ENCODE measurements at regions not wholly inside any gene's neighbourhood (a gene's known extent, or its start where the extent isn't known, plus 50 kb on each side); places are given as distances from the start of the nearest gene placed in this dataset.

DNA sequence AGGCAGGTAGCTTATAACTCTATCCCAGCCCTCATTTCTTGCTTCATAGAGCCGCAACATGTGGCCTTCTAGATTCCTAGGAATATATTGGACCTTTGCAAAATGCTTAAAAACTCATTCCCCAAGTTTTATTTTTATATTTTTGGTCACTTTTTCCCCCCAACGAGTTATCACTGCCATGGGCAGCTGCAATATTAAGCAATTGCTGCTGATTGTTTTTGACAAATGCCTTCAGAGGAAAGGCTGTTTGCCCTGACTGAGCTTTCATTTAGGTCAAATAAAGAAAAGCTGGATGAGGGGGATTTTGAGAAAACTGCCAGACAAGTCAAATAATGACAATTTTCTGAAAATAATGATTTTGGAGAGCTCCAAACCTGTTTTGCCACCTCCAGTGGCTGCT, 976.9 kb upstream of the MBL2 start:
- ChIA-PET POLR2A (no interaction called here), CTCF (interaction anchor here (0.7 kb wide), 1 partner anchor 153 kb away, joined by 3 read pairs; no protein-coding TSS in a partner anchor)
- no peak overlapping the region for H3K4me3 Mint-ChIP-seq (ENCODE audit: unreplicated experiment)
- H3K36me3 Mint-ChIP-seq (ENCODE audit: insufficient read depth, unreplicated experiment): no peaks in the 10 kb centered on the region
- H3K27me3 Mint-ChIP-seq (ENCODE audit: insufficient read depth, unreplicated experiment): no peaks in the 10 kb centered on the region
- intact Hi-C loops (cut with micrococcal nuclease): no loop called here
- TF ChIP-seq, protein P1, sequence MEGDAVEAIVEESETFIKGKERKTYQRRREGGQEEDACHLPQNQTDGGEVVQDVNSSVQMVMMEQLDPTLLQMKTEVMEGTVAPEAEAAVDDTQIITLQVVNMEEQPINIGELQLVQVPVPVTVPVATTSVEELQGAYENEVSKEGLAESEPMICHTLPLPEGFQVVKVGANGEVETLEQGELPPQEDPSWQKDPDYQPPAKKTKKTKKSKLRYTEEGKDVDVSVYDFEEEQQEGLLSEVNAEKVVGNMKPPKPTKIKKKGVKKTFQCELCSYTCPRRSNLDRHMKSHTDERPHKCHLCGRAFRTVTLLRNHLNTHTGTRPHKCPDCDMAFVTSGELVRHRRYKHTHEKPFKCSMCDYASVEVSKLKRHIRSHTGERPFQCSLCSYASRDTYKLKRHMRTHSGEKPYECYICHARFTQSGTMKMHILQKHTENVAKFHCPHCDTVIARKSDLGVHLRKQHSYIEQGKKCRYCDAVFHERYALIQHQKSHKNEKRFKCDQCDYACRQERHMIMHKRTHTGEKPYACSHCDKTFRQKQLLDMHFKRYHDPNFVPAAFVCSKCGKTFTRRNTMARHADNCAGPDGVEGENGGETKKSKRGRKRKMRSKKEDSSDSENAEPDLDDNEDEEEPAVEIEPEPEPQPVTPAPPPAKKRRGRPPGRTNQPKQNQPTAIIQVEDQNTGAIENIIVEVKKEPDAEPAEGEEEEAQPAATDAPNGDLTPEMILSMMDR (IDR thresholded peaks at IDR 0.05; ENCODE audit: unreplicated experiment): no peak
- no TSS peak for BruUV-seq (replicated peaks)
- no peak overlapping the region for H3K27ac Mint-ChIP-seq (ENCODE audit: low read depth, unreplicated experiment)
- no peak for DNase-seq (ENCODE audit: unreplicated experiment)
- H3K4me1 Mint-ChIP-seq (ENCODE audit: insufficient read depth, unreplicated experiment): no peaks in the 10 kb centered on the region
- no peaks in the 10 kb centered on the region for H3K9me3 Mint-ChIP-seq (ENCODE audit: unreplicated experiment)

GRCh38 chr10:53748319-53748718, 975.7 kb upstream of the MBL2 start:
- TF ChIP-seq, protein P1 (IDR thresholded peaks at IDR 0.05; ENCODE audit: unreplicated experiment): no peak
- CTCF ChIA-PET: interaction anchor here (0.6 kb wide), 1 partner anchor 716 kb away, joined by 3 read pairs; no protein-coding TSS in a partner anchor
- intact Hi-C loops (cut with micrococcal nuclease): no loop called here
- no peak for DNase-seq (ENCODE audit: unreplicated experiment)
- no peak overlapping the region for H3K4me3 Mint-ChIP-seq (ENCODE audit: unreplicated experiment)
- H3K36me3 Mint-ChIP-seq (ENCODE audit: insufficient read depth, unreplicated experiment): no peaks in the 10 kb centered on the region
- H3K27me3 Mint-ChIP-seq (ENCODE audit: insufficient read depth, unreplicated experiment): no peaks in the 10 kb centered on the region
- H3K9me3 Mint-ChIP-seq (ENCODE audit: unreplicated experiment): no peaks in the 10 kb centered on the region
- POLR2A ChIA-PET: no interaction called here
- no peaks in the 10 kb centered on the region for H3K4me1 Mint-ChIP-seq (ENCODE audit: insufficient read depth, unreplicated experiment)
- no TSS peak for BruUV-seq (replicated peaks)
- H3K27ac Mint-ChIP-seq (ENCODE audit: low read depth, unreplicated experiment): no peak overlapping the region

GRCh38 chr10:53744746-53745145, 972.2 kb upstream of the MBL2 start:
- H3K36me3 Mint-ChIP-seq (ENCODE audit: insufficient read depth, unreplicated experiment): no peaks in the 10 kb centered on the region
- H3K27ac Mint-ChIP-seq (ENCODE audit: low read depth, unreplicated experiment): no peak overlapping the region
- TF ChIP-seq, protein P1 (IDR thresholded peaks at IDR 0.05; ENCODE audit: unreplicated experiment): no peak
- no TSS peak for BruUV-seq (replicated peaks)
- H3K27me3 Mint-ChIP-seq (ENCODE audit: insufficient read depth, unreplicated experiment): no peaks in the 10 kb centered on the region
- H3K4me3 Mint-ChIP-seq (ENCODE audit: unreplicated experiment): no peak overlapping the region
- no peaks in the 10 kb centered on the region for H3K9me3 Mint-ChIP-seq (ENCODE audit: unreplicated experiment)
- intact Hi-C loops (cut with micrococcal nuclease): no loop called here
- H3K4me1 Mint-ChIP-seq (ENCODE audit: insufficient read depth, unreplicated experiment): no peaks in the 10 kb centered on the region
- CTCF ChIA-PET: no interaction called here
- POLR2A ChIA-PET: no interaction called here
- DNase-seq (ENCODE audit: unreplicated experiment): no peak

GRCh38 chr10:53744176-53744575, 971.6 kb upstream of the MBL2 start:
- H3K9me3 Mint-ChIP-seq (ENCODE audit: unreplicated experiment): no peaks in the 10 kb centered on the region
- intact Hi-C loops (cut with micrococcal nuclease): no loop called here
- no peaks in the 10 kb centered on the region for H3K27me3 Mint-ChIP-seq (ENCODE audit: insufficient read depth, unreplicated experiment)
- H3K4me1 Mint-ChIP-seq (ENCODE audit: insufficient read depth, unreplicated experiment): no peaks in the 10 kb centered on the region
- H3K4me3 Mint-ChIP-seq (ENCODE audit: unreplicated experiment): no peak overlapping the region
- TF ChIP-seq, protein P1 (IDR thresholded peaks at IDR 0.05; ENCODE audit: unreplicated experiment): no peak
- DNase-seq (ENCODE audit: unreplicated experiment): no peak
- no peaks in the 10 kb centered on the region for H3K36me3 Mint-ChIP-seq (ENCODE audit: insufficient read depth, unreplicated experiment)
- no peak overlapping the region for H3K27ac Mint-ChIP-seq (ENCODE audit: low read depth, unreplicated experiment)
- POLR2A ChIA-PET: no interaction called here
- BruUV-seq (replicated peaks): no TSS peak
- CTCF ChIA-PET: no interaction called here
